Activated CD8-positive, alpha-beta T cell treated with anti-CD3 and anti-CD28 coated beads for 36 hours (primary cell): ENCODE measurements at regions not wholly inside any gene's neighbourhood (a gene's known extent, or its start where the extent isn't known, plus 50 kb on each side); places are given as distances from the start of the nearest gene placed in this dataset.
A peak's percentile ranks its signal among the peaks of the same experiment; 100 is the strongest.

Source experiments
- ATAC-seq: fragments of 200-7000 bp; cut with Tn5 transposase; one replicate; pipeline ENCODE4 v1.10.0; 2021; ENCODE audit warnings: mild to moderate bottlenecking, moderate library complexity
- CTCF ChIA-PET: fragments of 350-600 bp; sonication (Branson Sonifier 250); formaldehyde crosslinking; loops from one replicate; lab custom pipeline; 2021; ENCODE audit warnings: antibody characterized with exemption; lab: Charles Lee
- POLR2A ChIA-PET: fragments of 350-600 bp; sonication (Branson Sonifier 250); formaldehyde crosslinking; loops from one replicate; lab custom pipeline; 2021; ENCODE audit warnings: antibody characterized with exemption; lab: Charles Lee
- DNase-seq: peaks from one replicate; pipeline ENCODE4 v3.0.0-alpha.2; 2020
- H3K27ac Mint-ChIP-seq: one replicate; pipeline ENCODE4 v1.8.0; 2021; ENCODE audit warnings: mild to moderate bottlenecking, mixed read lengths
- H3K27me3 Mint-ChIP-seq: one replicate; pipeline ENCODE4 v1.8.0; 2021; ENCODE audit warnings: mixed read lengths
- H3K36me3 Mint-ChIP-seq: one replicate; pipeline ENCODE4 v1.8.0; 2021; ENCODE audit warnings: low read depth, mixed read lengths
- H3K4me1 Mint-ChIP-seq: one replicate; pipeline ENCODE4 v1.8.0; 2021; ENCODE audit warnings: low read depth, mixed read lengths
- H3K4me3 Mint-ChIP-seq: one replicate; pipeline ENCODE4 v1.8.0; 2021; ENCODE audit warnings: mild to moderate bottlenecking, moderate library complexity, mixed read lengths
- H3K9me3 Mint-ChIP-seq: one replicate; pipeline ENCODE4 v1.8.0; 2021; ENCODE audit warnings: mixed read lengths
- intact Hi-C: fragments of 100-400 bp; cut with micrococcal nuclease; formaldehyde crosslinking; loops from one replicate; pipeline ENCODE4 v1.10.0; 2022
- TF ChIP-seq, protein P1 (sequence below): fragments of 200-600 bp; IDR thresholded peaks from one replicate; pipeline ENCODE4 v1.8.0; 2022; ENCODE audit warnings: antibody characterized with exemption, mild to moderate bottlenecking

DNA sequence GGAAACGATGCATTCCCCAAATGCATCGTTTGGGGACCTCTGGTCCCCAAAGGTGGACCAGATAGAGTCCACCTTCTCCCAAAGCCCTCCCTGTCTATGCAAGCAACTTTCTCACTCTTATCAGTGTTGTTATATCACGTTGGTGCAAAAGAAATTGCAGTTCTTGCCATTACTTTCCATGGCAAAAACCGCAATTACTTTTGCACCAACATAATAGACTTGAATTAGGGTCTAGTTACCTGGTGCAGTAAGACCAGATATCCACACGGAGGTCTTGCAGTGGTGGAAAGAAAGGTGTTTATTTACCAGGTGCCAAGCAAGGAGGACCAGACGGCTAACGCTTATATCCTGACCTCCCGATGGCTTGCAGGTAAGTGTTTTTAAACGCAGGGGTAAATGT lies 129.0 kb downstream of the MIAT start:
- intact Hi-C loops = no loop called here
- Mint-ChIP-seq H3K9me3 (no peaks in the 10 kb centered on the region), H3K27me3 (no peaks in the 10 kb centered on the region), H3K36me3 (peaks cover 25% of the 10 kb centered on the region), H3K4me1 (peaks cover 19% of the 10 kb centered on the region), H3K4me3 (no peak overlapping the region), H3K27ac (no peak overlapping the region)
- DNase-seq (no peak), ATAC-seq (no peak)
- POLR2A ChIA-PET = no interaction called here
- TF ChIP-seq, protein P1, sequence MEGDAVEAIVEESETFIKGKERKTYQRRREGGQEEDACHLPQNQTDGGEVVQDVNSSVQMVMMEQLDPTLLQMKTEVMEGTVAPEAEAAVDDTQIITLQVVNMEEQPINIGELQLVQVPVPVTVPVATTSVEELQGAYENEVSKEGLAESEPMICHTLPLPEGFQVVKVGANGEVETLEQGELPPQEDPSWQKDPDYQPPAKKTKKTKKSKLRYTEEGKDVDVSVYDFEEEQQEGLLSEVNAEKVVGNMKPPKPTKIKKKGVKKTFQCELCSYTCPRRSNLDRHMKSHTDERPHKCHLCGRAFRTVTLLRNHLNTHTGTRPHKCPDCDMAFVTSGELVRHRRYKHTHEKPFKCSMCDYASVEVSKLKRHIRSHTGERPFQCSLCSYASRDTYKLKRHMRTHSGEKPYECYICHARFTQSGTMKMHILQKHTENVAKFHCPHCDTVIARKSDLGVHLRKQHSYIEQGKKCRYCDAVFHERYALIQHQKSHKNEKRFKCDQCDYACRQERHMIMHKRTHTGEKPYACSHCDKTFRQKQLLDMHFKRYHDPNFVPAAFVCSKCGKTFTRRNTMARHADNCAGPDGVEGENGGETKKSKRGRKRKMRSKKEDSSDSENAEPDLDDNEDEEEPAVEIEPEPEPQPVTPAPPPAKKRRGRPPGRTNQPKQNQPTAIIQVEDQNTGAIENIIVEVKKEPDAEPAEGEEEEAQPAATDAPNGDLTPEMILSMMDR = no peak
- CTCF ChIA-PET = interaction anchor here (1.5 kb wide), 1 partner anchor 108 kb away, joined by 3 read pairs; no protein-coding TSS in a partner anchor

DNA sequence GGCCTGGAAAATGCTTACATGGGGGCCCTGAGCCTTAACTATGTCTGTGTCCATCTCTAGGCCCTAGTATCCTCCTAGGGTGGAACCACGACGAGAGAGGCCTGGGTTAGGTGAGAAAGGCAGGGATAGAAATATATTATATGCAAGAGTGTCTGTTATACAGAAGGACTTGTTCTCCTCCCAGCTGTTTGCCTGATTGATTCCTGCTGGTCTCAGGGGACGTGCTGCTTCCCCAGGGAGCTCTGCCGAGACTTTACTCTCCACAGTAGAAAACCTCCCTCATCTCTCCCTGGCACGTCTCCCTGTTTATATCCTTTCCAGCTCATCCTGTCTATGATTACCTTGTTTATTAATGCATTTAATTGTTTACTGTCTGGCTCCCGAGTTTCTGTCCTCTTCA lies 132.6 kb downstream of the MIAT start:
- no peak for DNase-seq
- no peak for ATAC-seq
- Mint-ChIP-seq H3K27me3 (no peaks in the 10 kb centered on the region), H3K36me3 (peaks cover 29% of the 10 kb centered on the region), H3K4me1 (peaks cover 17% of the 10 kb centered on the region), H3K27ac (no peak overlapping the region), H3K9me3 (no peaks in the 10 kb centered on the region), H3K4me3 (no peak overlapping the region)
- ChIA-PET POLR2A (interaction anchor here (0.8 kb wide), 1 partner anchor 20 kb away, joined by 4 read pairs; no protein-coding TSS in a partner anchor), CTCF (no interaction called here)
- intact Hi-C loops = no loop called here
- TF ChIP-seq, protein P1 = no peak

DNA sequence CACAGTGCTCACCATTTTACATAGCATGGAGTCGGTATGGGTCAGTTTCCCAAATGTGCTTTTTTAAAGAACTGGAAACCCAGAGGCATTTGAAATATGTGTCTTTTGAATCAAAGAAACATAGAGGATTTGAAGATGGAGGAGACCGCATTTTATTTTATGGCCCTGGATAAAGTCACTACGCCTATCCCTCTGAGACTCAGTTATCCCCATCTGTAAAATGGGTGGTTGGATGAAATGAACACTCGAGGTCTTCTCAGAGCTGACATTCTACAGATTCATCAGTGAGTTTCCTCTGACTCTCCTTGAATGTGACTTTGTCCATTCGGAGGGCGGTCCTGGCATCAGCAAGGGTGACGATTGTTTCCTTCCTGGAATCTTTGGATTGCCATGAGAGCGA lies 135.1 kb downstream of the MIAT start:
- TF ChIP-seq, protein P1 = no peak
- ChIA-PET POLR2A (no interaction called here), CTCF (no interaction called here)
- Mint-ChIP-seq H3K9me3 (no peaks in the 10 kb centered on the region), H3K27ac (no peak overlapping the region), H3K4me3 (no peak overlapping the region), H3K4me1 (no peaks in the 10 kb centered on the region), H3K36me3 (peaks cover 30% of the 10 kb centered on the region), H3K27me3 (no peaks in the 10 kb centered on the region)
- no peak for DNase-seq
- no peak for ATAC-seq
- intact Hi-C loops = no loop called here

DNA sequence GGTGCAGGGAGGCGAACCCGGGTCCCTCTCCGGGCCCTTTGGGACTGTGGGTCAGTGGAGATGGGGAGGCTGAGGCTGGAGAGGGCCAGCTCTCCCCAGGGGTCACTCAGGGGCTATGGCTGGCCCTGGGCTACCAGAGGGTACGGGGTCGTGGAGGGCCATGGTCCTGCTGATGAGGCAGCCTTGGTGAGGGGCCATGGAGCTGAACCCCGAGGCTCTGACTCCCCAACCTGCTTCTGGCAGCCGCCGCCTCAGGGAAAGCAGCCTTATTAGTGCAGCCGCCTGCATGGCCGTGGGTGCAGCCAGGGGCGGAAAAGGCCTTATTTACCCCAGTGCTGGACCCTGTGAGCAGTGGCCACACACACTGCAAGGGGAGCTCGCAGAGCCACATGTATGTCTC lies 139.4 kb downstream of the MIAT start:
- ATAC-seq (no peak), DNase-seq (no peak)
- peaks cover 14% of the 10 kb centered on the region for H3K36me3 Mint-ChIP-seq
- no peaks in the 10 kb centered on the region for H3K4me1 Mint-ChIP-seq
- ChIA-PET POLR2A (no interaction called here), CTCF (no interaction called here)
- no peaks in the 10 kb centered on the region for H3K9me3 Mint-ChIP-seq
- no peaks in the 10 kb centered on the region for H3K27me3 Mint-ChIP-seq
- no peak overlapping the region for H3K27ac Mint-ChIP-seq
- no peak overlapping the region for H3K4me3 Mint-ChIP-seq
- intact Hi-C loops = no loop called here
- TF ChIP-seq, protein P1 = no peak

DNA sequence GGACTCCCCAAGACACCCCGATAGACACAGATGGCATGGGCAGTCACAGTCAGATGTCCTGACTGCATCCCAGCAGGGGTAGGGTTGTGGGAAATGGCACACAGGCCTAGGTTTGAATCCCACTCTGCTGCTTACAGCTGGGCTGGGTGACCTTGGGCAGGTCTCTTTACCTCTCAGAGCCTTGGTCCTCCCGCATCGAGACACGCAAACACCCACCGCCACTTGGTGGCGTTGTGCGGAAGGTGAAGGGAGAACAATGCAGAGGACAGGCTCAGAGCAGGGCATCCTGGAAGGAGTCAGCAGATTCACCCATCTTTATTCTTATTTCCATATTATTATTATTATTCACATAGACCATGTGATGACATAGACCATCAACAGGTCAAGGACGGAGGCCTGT lies 140.5 kb downstream of the MIAT start:
- ATAC-seq (no peak), DNase-seq (peak; percentile 20)
- ChIA-PET POLR2A (no interaction called here), CTCF (no interaction called here)
- no peaks in the 10 kb centered on the region for H3K27me3 Mint-ChIP-seq
- TF ChIP-seq, protein P1 = no peak
- H3K27ac Mint-ChIP-seq = no peak overlapping the region
- H3K36me3 Mint-ChIP-seq = peaks cover 11% of the 10 kb centered on the region
- no peaks in the 10 kb centered on the region for H3K4me1 Mint-ChIP-seq
- intact Hi-C loops = no loop called here
- no peak overlapping the region for H3K4me3 Mint-ChIP-seq
- H3K9me3 Mint-ChIP-seq = no peaks in the 10 kb centered on the region
